Activated CD4-positive, alpha-beta T cell treated with anti-CD3 and anti-CD28 coated beads, Interleukin-2, amount 50 U/mL, for 16 hours (primary cell): ENCODE measurements at regions not wholly inside any gene's neighbourhood (a gene's known extent, or its start where the extent isn't known, plus 50 kb on each side); places are given as distances from the start of the nearest gene placed in this dataset.
A peak's percentile ranks its signal among the peaks of the same experiment; 100 is the strongest.
"Not testable (repeated sequence)": the region's sequence is repeated elsewhere in the genome, so short reads cannot be mapped to it uniquely, and the experiment has no call there.

Experiments used
- DNase-seq: peaks from one replicate; pipeline ENCODE4 v3.0.0-alpha.2; 2020

GRCh38 chr5:53219610-53220009, 110.1 kb upstream of the MOCS2 start:
- no peak for DNase-seq

- DNase-seq: no peak
These were observed 124.3 kb upstream of the MOCS2 start for GRCh38 chr5:53233645-53234405.

- no peak for DNase-seq
These were observed 127.1 kb upstream of the MOCS2 start for GRCh38 chr5:53236683-53237082.

GRCh38 chr5:53237876-53238275, 128.3 kb upstream of the MOCS2 start:
- DNase-seq: no peak

- DNase-seq: no peak
These were observed 129.9 kb upstream of the MOCS2 start for GRCh38 chr5:53239301-53239990.

GRCh38 chr5:53240661-53241060, 131.1 kb upstream of the MOCS2 start:
- DNase-seq: no peak

GRCh38 chr5:53241572-53241971, 132.0 kb upstream of the MOCS2 start:
- DNase-seq: no peak

GRCh38 chr5:53243403-53243802, 133.8 kb upstream of the MOCS2 start:
- DNase-seq: no peak

- DNase-seq: no peak
These were observed 136.7 kb upstream of the MOCS2 start for GRCh38 chr5:53246042-53246836.

- DNase-seq: no peak
These were observed 140.1 kb upstream of the MOCS2 start for GRCh38 chr5:53249529-53250200.

- DNase-seq: no peak
These were observed 140.6 kb upstream of the MOCS2 start for GRCh38 chr5:53250201-53250550.

- DNase-seq: peak; percentile 19
These were observed 143.9 kb upstream of the MOCS2 start for GRCh38 chr5:53253421-53253871.

GRCh38 chr5:53256746-53257145, 147.2 kb upstream of the MOCS2 start:
- no peak for DNase-seq

- DNase-seq: no peak
These were observed 148.3 kb upstream of the MOCS2 start for GRCh38 chr5:53257806-53258373.

- no peak for DNase-seq
These were observed 149.6 kb upstream of the MOCS2 start for GRCh38 chr5:53259176-53259575.

- DNase-seq: no peak
These were observed 150.9 kb upstream of the MOCS2 start for GRCh38 chr5:53260446-53260845.

- no peak for DNase-seq
These were observed 151.7 kb upstream of the MOCS2 start for GRCh38 chr5:53261245-53261644.

GRCh38 chr5:53262348-53262970, 152.9 kb upstream of the MOCS2 start:
- DNase-seq: no peak

- no peak for DNase-seq
These were observed 153.6 kb upstream of the MOCS2 start for GRCh38 chr5:53263151-53263550.

GRCh38 chr5:53265043-53265442, 155.5 kb upstream of the MOCS2 start:
- no peak for DNase-seq

- not testable (repeated sequence) for DNase-seq
These were observed 158.7 kb upstream of the MOCS2 start for GRCh38 chr5:53268241-53268640.

GRCh38 chr5:53275666-53276065, 166.1 kb upstream of the MOCS2 start:
- no peak for DNase-seq
